ENCODE measurements at regions not wholly inside any gene's neighbourhood (a gene's known extent, or its start where the extent isn't known, plus 50 kb on each side); places are given as distances from the start of the nearest gene placed in this dataset.

- in situ Hi-C loops (cut with HindIII; ENCODE audit: low pct_ligation_motif_present, low pct_unique_long_range_greater_than_20kb, low sequenced_read_pairs) = no loop called here
- no peak for DNase-seq
Measured at GRCh38 chr7:86953653-86954336, 105.7 kb downstream of the ELAPOR2 start.

- no peak for DNase-seq
- in situ Hi-C loops (cut with HindIII; ENCODE audit: low pct_ligation_motif_present, low pct_unique_long_range_greater_than_20kb, low sequenced_read_pairs) = no loop called here
Measured at GRCh38 chr7:86953219-86953618, 106.2 kb downstream of the ELAPOR2 start.

- in situ Hi-C loops (cut with HindIII; ENCODE audit: low pct_ligation_motif_present, low pct_unique_long_range_greater_than_20kb, low sequenced_read_pairs) = no loop called here
- no peak for DNase-seq
Measured at GRCh38 chr7:86951895-86952294, 107.6 kb downstream of the ELAPOR2 start.

- in situ Hi-C loops (cut with HindIII; ENCODE audit: low pct_ligation_motif_present, low pct_unique_long_range_greater_than_20kb, low sequenced_read_pairs) = no loop called here
- DNase-seq = no peak
Measured at GRCh38 chr7:86950944-86951343, 108.5 kb downstream of the ELAPOR2 start.

- in situ Hi-C loops (cut with HindIII; ENCODE audit: low pct_ligation_motif_present, low pct_unique_long_range_greater_than_20kb, low sequenced_read_pairs) = no loop called here
- DNase-seq = no peak
Measured at GRCh38 chr7:86950360-86950759, 109.1 kb downstream of the ELAPOR2 start.

GRCh38 chr7:86949779-86950260, 109.6 kb downstream of the ELAPOR2 start:
- no peak for DNase-seq
- in situ Hi-C loops (cut with HindIII; ENCODE audit: low pct_ligation_motif_present, low pct_unique_long_range_greater_than_20kb, low sequenced_read_pairs) = loop anchor here (25.0 kb wide), 1 partner anchor 212 kb away; the partner anchor contains the start of gene DMTF1

- no peak for DNase-seq
- in situ Hi-C loops (cut with HindIII; ENCODE audit: low pct_ligation_motif_present, low pct_unique_long_range_greater_than_20kb, low sequenced_read_pairs) = loop anchor here (25.0 kb wide), 1 partner anchor 213 kb away; the partner anchor contains the start of gene DMTF1
Measured at GRCh38 chr7:86949052-86949778, 110.2 kb downstream of the ELAPOR2 start.

GRCh38 chr7:86947929-86948328, 111.5 kb downstream of the ELAPOR2 start:
- no peak for DNase-seq
- in situ Hi-C loops (cut with HindIII; ENCODE audit: low pct_ligation_motif_present, low pct_unique_long_range_greater_than_20kb, low sequenced_read_pairs) = loop anchor here (25.0 kb wide), 1 partner anchor 214 kb away; the partner anchor contains the start of gene DMTF1

- in situ Hi-C loops (cut with HindIII; ENCODE audit: low pct_ligation_motif_present, low pct_unique_long_range_greater_than_20kb, low sequenced_read_pairs) = loop anchor here (25.0 kb wide), 1 partner anchor 219 kb away; the partner anchor contains the start of gene DMTF1
- DNase-seq = no peak
Measured at GRCh38 chr7:86943447-86943846, 116.0 kb downstream of the ELAPOR2 start.

GRCh38 chr7:86942995-86943394, 116.5 kb downstream of the ELAPOR2 start:
- DNase-seq = no peak
- in situ Hi-C loops (cut with HindIII; ENCODE audit: low pct_ligation_motif_present, low pct_unique_long_range_greater_than_20kb, low sequenced_read_pairs) = loop anchor here (25.0 kb wide), 1 partner anchor 219 kb away; the partner anchor contains the start of gene DMTF1

- in situ Hi-C loops (cut with HindIII; ENCODE audit: low pct_ligation_motif_present, low pct_unique_long_range_greater_than_20kb, low sequenced_read_pairs) = loop anchor here (25.0 kb wide), 1 partner anchor 220 kb away; the partner anchor contains the start of gene DMTF1
- no peak for DNase-seq
Measured at GRCh38 chr7:86942081-86942480, 117.4 kb downstream of the ELAPOR2 start.

- in situ Hi-C loops (cut with HindIII; ENCODE audit: low pct_ligation_motif_present, low pct_unique_long_range_greater_than_20kb, low sequenced_read_pairs) = loop anchor here (25.0 kb wide), 1 partner anchor 223 kb away; the partner anchor contains the start of gene DMTF1
- peak; percentile 86 for DNase-seq
Measured at GRCh38 chr7:86939197-86939814, 120.1 kb downstream of the ELAPOR2 start.

- DNase-seq = no peak
- in situ Hi-C loops (cut with HindIII; ENCODE audit: low pct_ligation_motif_present, low pct_unique_long_range_greater_than_20kb, low sequenced_read_pairs) = loop anchor here (25.0 kb wide), 1 partner anchor 225 kb away; the partner anchor contains the start of gene DMTF1
Measured at GRCh38 chr7:86937363-86937878, 122.0 kb downstream of the ELAPOR2 start.

- DNase-seq = no peak
- in situ Hi-C loops (cut with HindIII; ENCODE audit: low pct_ligation_motif_present, low pct_unique_long_range_greater_than_20kb, low sequenced_read_pairs) = loop anchor here (25.0 kb wide), 1 partner anchor 229 kb away; the partner anchor contains the start of gene DMTF1
Measured at GRCh38 chr7:86933295-86933845, 126.1 kb downstream of the ELAPOR2 start.

- in situ Hi-C loops (cut with HindIII; ENCODE audit: low pct_ligation_motif_present, low pct_unique_long_range_greater_than_20kb, low sequenced_read_pairs) = loop anchor here (25.0 kb wide), 1 partner anchor 230 kb away; the partner anchor contains the start of gene DMTF1
- DNase-seq = no peak
Measured at GRCh38 chr7:86932038-86932512, 127.4 kb downstream of the ELAPOR2 start.

GRCh38 chr7:86931439-86931838, 128.0 kb downstream of the ELAPOR2 start:
- in situ Hi-C loops (cut with HindIII; ENCODE audit: low pct_ligation_motif_present, low pct_unique_long_range_greater_than_20kb, low sequenced_read_pairs) = loop anchor here (25.0 kb wide), 1 partner anchor 231 kb away; the partner anchor contains the start of gene DMTF1

GRCh38 chr7:86930554-86931307, 128.7 kb downstream of the ELAPOR2 start:
- DNase-seq = no peak
- in situ Hi-C loops (cut with HindIII; ENCODE audit: low pct_ligation_motif_present, low pct_unique_long_range_greater_than_20kb, low sequenced_read_pairs) = loop anchor here (25.0 kb wide), 1 partner anchor 232 kb away; the partner anchor contains the start of gene DMTF1

More at GRCh38 chr7:86931439-86931838, 128.0 kb downstream of the ELAPOR2 start:
- DNase-seq = no peak
